HG03342 (cell line): ENCODE measurements at regions not wholly inside any gene's neighbourhood (a gene's known extent, or its start where the extent isn't known, plus 50 kb on each side); places are given as distances from the start of the nearest gene placed in this dataset.

Source experiments
- ATAC-seq: cut with Tn5 transposase; IDR thresholded peaks from one replicate; pipeline ENCODE4 v1.9.1; 2021; ENCODE audit warnings: mild to moderate bottlenecking, moderate library complexity; ENCODE audit not compliant: unreplicated experiment

- no peak for ATAC-seq
Measured at GRCh38 chr18:45222180-45222579, 393.1 kb upstream of the SLC14A2 start.

GRCh38 chr18:45227001-45227742, 388.1 kb upstream of the SLC14A2 start:
- no peak for ATAC-seq

- ATAC-seq, result no peak
Measured at GRCh38 chr18:45228796-45229388, 386.4 kb upstream of the SLC14A2 start.

GRCh38 chr18:45231617-45232016, 383.7 kb upstream of the SLC14A2 start:
- ATAC-seq, result no peak

- no peak for ATAC-seq
Measured at GRCh38 chr18:45232061-45232460, 383.2 kb upstream of the SLC14A2 start.

- ATAC-seq, result no peak
Measured at GRCh38 chr18:45236676-45237075, 378.6 kb upstream of the SLC14A2 start.

GRCh38 chr18:45237343-45238098, 377.8 kb upstream of the SLC14A2 start:
- no peak for ATAC-seq

- ATAC-seq, result no peak
Measured at GRCh38 chr18:45241271-45241670, 374.0 kb upstream of the SLC14A2 start.

- no peak for ATAC-seq
Measured at GRCh38 chr18:45241982-45242565, 373.2 kb upstream of the SLC14A2 start.

GRCh38 chr18:45243340-45244110, 371.8 kb upstream of the SLC14A2 start:
- no peak for ATAC-seq

- no peak for ATAC-seq
Measured at GRCh38 chr18:45245091-45245511, 370.2 kb upstream of the SLC14A2 start.

GRCh38 chr18:45248240-45248903, 366.9 kb upstream of the SLC14A2 start:
- ATAC-seq, result no peak

GRCh38 chr18:45249246-45249661, 366.0 kb upstream of the SLC14A2 start:
- ATAC-seq, result no peak

GRCh38 chr18:45250479-45250878, 364.8 kb upstream of the SLC14A2 start:
- no peak for ATAC-seq

- ATAC-seq, result no peak
Measured at GRCh38 chr18:45251236-45251635, 364.0 kb upstream of the SLC14A2 start.

- ATAC-seq, result no peak
Measured at GRCh38 chr18:45252474-45252873, 362.8 kb upstream of the SLC14A2 start.

- ATAC-seq, result no peak
Measured at GRCh38 chr18:45253056-45253565, 362.2 kb upstream of the SLC14A2 start.

- ATAC-seq, result no peak
Measured at GRCh38 chr18:45253973-45254708, 361.1 kb upstream of the SLC14A2 start.

- no peak for ATAC-seq
Measured at GRCh38 chr18:45254709-45255082, 360.6 kb upstream of the SLC14A2 start.
